HG03039 (cell line): ENCODE measurements at regions not wholly inside any gene's neighbourhood (a gene's known extent, or its start where the extent isn't known, plus 50 kb on each side); places are given as distances from the start of the nearest gene placed in this dataset.

Source experiments
- ATAC-seq: cut with Tn5 transposase; IDR thresholded peaks from one replicate; pipeline ENCODE4 v1.9.1; 2021; ENCODE audit warnings: mild to moderate bottlenecking, moderate library complexity; ENCODE audit not compliant: unreplicated experiment

DNA sequence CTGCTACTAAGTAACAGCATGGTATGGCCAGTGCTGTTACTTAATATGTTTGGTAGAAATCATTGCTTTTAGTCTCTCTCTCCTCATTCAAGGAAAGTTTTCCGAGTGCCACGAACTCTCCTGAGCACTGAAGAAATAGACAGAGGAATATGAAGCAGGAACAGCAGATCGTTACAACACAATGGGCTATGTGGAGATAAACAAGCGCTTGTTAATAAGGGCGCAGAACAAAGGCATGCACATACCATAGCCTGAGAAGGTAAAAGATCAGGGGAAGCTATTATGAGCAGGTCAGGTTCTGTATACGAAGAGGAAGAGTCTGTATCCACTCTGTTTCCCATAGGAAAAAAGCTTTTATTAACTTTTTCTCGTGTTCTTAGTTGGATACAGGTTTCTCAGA, 156.2 kb upstream of the CPNE8 start:
- ATAC-seq, result no peak

DNA sequence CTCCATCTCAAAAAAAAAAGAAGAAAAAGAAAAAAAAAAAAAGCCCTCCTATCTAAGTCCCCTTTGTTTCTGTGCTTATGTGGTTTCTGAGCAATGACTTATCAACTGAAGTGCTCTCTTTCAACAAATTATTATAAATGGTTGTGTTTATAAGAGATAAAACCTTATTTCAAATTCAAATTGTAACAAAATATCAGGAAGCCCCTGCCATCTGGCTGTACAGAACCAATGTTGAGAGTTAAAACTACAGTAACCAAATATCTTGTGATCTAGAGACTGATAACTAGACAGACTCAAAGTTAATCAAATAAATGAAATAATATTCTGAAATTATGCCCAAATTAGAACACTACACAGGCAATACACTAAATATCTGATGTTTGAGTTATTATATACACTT, 143.0 kb upstream of the CPNE8 start:
- no peak for ATAC-seq

DNA sequence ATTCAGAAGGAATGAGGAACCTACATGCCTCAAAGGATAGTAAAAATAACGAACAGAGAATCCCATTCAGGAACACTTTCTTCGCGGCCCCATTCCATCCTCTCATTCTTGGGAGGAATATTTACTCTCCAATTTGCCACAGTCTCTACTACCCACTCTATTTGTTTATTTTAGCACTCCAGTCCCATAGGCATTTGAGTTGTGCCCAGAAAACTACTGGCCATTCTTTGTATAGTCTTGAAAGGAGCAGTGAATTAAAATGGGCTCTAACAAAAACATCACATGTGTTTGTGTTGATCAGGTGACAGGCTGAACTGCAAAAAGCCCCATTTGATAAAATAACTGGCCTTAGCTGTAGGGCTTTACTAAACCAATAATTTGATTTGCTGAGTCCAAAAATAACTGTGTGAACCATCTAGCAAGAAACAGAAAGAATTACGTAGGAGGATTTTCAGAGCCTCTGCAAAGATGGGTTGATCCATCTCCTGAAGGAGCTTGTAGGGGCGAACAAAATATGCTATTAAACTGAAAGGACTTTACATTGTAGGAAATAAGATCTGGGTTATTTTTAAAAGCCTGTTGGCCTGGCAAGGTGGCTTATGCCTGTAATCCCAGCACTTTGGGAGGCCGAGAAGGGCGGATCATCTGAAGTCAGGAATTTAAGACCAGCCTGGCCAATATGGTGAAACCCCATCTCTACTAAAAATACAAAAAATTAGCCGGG, 142.3 kb upstream of the CPNE8 start:
- no peak for ATAC-seq

DNA sequence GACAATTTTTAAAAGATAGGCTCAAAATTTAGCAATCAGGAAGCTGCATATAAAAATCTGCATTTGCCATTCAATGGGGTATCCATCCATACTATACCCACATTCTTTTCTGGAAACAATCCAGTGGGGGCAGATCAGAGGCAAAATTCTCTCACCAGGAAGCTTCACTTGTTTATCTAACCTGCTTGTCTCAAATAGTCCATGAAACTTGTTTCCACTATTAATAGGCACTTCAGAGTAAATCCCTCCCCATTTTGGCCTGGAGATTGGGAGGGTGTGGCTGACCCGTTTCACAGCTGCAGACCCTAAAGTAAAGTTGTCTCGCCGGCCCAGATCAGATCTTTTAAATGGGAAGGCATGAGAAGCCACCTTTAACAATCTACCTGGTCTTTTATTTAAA, 139.4 kb upstream of the CPNE8 start:
- no peak for ATAC-seq

DNA sequence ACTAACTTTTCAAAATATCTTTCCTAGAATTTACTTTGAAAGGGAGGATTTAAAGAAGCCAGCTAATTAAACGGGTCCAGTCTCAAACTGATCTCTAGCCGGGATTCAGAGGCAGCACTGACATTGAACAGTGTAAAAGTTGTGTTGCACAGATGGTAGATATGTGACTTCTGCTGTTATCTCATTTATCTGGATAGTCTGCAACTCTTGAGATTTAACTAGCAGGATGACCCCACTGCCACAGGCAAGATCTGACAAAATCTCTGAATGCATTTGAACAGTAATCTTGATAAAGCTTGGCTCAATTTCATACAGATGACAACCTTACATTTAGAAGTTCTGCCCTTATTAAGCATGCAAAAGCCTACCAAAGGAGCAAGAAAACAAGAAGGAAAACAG, 138.0 kb upstream of the CPNE8 start:
- no peak for ATAC-seq

DNA sequence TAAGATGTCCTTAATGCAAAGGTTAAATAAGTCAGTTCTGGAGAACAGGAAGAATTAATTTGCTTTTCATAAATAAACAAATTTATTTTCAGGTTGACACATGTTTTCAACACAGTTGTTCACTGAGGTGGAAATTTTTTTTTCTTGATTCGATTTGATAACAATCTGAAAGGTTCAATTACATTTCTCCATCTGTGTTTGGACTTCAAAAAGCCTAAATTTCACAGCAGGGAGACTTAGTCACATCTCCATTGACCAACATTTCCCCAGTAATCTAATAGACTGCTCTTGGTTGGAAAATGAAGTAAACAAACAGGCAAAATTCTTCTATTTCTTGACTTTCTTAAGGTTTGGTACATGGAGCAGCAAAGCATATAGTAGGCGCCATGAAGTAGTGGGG, 134.9 kb upstream of the CPNE8 start:
- no peak for ATAC-seq

DNA sequence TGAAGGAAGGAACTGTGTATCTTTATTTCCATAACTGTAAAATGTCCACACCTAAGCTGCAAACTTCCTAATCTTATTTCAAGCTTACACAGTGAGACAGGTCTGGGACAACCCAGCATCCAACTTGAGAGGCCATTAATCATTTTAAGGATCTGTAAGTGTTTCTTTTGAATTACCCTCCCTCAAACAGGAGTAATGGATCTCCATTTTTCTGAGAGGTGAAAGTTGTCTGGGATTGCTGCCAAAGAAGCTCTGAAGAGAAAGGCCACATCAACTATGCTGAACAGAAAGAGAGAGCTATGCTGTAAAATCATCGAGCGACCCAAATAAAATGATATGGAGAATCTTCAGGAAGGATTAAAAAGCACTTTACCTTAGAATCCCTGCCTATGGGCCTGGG, 131.7 kb upstream of the CPNE8 start:
- no peak for ATAC-seq

DNA sequence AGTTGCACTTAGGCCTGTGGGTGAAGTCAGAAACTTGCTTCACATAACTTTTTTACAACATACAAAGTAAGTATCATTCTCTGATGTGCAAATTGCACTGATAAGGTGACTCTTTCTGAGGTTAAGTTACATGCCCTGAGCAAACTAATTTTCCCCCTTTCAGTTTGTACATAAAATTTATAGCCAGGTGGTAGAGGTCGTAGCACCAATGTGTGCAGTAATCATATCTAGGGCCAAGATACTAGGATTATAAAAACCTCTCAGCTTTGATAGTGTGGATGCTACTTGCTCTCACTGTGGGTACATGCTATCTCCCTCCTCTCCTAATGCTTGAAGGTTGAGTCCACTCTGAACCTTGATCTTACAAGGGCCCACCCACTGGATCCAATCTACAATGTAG, 130.7 kb upstream of the CPNE8 start:
- ATAC-seq, result no peak

DNA sequence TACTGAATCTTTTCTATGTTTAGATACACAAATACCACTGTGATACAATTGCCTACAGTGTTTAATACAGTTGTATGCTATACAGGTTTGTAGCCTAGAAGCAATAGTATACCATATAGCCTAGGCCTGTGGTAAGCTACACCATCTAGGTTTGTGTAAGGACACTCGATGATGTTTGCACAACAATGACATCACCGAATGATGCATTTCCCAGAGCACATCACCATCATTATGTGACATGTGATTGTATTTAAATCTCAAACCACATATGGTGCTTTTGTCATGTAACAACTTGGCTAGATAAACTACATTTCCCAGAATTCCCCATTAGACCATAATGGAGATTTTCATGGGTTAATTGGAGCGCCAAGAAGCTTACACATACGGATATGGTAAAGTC, 128.4 kb upstream of the CPNE8 start:
- no peak for ATAC-seq

DNA sequence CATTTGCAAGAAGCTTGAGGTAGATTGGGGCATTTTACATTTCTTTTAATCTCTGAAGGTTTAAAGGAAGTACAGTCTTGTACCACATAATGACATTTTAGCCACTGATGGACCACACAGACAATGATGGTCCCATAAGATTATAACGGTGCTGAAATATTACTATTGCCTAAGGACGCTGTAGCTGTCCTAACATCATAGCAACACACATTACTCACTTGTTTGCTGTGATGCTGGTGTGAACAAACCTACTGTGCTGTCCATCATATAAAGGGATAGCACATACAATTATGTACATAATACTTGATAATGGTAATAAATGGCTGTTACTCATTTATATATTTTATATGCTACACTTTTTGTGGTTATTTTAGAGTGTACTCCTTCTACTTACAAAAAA, 127.1 kb upstream of the CPNE8 start:
- no peak for ATAC-seq

DNA sequence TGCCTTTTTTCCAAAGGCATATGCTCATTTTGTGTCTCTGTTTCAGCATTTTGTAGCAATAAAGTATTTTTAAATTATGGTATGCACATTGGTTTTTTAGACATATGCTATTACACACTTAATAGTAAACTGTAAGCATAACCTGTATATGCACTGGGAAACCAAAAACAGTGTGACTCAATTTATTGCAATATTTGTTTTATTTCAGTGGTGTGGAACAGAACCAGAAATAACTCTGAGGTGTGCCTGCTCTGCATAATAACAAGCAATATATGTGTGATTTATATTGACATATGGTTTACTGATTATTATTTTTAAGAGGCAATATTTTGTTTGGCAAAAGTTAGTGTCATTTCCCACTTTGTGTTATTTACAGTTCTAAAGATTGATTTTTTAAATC, 126.6 kb upstream of the CPNE8 start:
- ATAC-seq, result no peak

DNA sequence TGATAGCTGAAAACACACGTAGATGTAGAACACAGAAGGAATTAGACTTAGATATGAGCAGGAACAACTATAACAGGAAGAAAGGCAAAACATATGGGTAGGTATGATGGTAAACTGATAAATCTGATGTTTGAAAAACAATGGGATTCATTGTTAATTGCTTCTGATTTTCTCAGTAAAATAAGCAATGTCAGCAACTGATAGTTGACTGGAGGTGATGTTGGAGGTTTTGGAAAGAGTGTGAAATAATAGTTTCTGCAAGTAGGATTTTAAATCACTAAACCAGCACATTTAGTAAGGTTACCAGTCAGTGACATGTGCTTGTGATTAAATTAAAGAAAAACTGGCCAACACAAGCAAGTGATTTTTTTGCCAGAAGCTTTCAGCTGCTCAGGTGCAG, 123.0 kb upstream of the CPNE8 start:
- no peak for ATAC-seq

DNA sequence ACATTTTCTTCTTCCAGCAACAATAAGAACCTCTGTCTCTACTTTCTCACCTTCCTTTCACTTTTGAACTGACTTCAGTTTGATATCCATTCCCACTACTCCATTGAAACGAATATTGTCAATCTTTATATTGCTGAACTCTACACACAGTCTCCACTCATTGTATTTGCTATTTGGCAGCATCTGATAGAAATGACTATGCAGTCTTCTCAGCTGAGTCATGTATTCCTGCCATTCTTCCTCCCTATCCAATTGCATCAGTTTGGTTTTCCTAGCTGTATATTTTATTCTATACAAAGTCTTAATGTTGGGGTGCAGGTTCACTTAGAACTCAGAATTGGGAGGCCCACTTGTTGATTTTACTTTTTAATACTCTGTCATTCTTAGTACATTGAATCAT, 107.5 kb upstream of the CPNE8 start:
- no peak for ATAC-seq

DNA sequence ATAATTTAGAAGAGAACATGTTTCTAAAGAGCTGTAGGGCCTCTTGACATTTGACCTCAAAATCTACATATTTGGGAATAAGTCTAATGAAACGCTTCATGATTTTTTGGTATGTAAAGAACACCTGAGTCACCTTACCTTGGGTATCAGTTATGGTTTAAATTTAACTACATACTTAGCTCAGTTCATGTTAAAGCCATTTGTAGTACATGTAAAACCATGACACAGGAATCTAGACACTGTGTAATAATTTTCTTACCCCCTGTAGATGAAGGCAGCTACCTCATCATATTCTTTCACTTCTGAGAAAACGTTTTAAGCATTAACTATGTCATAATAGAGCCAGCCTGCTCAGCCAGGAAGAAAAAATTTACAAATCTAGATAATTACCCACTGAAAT, 105.8 kb upstream of the CPNE8 start:
- no peak for ATAC-seq

DNA sequence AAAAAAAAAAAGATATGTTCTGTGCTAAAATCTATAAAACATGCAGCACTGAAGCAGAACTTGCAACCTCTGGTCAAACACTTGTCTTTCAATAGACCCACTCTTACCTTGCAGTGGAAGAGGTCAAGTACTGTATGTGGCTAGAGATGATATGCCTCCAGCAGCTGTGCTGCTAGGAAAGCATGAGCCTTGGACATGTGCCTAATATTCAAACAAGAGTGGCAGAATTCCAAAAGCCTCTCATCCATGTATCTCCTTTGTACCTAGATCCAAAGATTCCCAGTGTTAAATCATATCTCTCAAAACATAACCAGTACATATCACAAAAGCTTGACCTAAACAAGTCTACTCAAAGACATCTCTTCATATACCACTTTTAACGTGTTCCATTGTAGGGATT, 105.0 kb upstream of the CPNE8 start:
- no peak for ATAC-seq

DNA sequence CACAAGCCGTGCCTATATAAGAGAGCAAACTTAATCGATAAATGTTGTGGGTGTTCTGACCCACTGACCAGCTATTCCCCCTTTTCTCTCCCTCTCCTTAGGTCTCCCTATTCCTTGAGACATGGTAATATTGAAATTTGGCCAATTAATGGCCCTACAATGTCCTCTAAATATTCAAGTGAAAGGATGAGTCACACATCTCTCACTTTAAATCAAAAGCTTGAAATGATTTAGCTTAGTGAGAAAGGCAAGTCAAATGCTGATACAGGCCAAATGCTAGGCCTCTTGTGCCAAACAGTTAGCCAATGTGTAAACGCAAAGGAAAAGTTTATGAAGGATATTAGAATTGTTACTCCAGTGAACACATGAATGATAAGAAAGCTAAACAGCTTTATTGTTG, 102.2 kb upstream of the CPNE8 start:
- no peak for ATAC-seq

DNA sequence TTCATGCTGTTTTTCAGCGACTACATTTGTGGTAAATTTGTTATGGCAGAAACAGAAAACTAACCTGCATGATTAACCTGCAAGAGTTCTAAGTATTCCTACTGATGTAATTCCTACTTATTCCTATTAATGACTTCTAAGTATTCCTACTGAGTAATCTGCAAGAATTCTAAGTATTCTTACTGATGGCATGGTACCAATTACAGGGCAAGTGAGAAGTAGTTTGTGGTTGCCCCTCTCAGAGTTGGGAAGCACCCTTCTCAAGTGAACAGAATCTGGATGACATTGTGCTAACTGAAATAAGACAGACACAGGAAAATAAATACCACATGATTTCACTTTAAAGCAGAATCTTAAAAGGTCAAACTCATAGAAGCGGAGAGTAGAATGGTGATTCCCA, 100.9 kb upstream of the CPNE8 start:
- ATAC-seq, result no peak

DNA sequence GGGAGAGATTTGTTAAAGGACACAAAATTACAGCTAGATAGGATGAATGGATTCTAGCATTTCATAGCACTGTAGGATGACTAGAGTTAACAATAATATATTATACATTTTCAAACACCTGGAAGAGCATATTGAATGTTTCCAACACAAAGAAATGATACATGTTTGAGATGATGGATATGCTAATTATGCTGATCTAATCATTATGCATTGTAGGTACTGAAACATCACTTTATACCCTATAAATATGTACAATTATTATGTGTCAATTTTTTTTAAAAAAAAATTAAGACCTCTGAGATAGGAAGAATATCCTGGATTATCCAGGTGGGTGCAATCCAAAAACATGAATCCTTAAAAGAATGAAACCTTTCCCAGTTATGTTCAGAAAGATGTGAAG, 100.3 kb upstream of the CPNE8 start:
- no peak for ATAC-seq

DNA sequence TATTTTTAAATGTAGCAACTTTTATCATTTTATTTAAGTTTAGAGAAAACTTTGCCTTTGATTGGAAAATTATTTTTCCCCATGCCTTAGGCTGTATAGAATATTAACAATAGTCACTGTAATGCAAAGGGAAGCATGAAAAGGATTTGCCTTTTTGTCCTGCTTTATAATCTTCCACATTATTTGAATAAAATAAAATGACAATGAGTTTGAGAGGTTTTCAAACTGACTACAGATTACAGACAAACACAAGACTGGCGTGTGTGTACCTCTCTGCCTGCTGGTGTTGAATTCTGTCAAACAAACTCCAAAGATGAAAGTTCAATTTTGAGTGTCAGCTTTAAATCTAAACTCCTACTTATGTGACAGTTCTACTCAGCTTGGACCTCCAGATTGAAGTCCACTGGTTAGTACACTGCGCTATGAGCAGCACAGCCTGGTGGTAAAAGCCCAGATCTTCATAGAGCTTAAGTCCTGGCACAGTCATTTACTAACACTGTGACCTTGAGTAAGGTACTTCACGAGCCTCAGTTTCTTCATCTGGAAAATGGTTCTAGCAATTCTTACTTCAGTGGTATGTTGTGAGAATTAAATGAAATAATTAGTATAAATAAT, 98.3 kb upstream of the CPNE8 start:
- ATAC-seq, result no peak

DNA sequence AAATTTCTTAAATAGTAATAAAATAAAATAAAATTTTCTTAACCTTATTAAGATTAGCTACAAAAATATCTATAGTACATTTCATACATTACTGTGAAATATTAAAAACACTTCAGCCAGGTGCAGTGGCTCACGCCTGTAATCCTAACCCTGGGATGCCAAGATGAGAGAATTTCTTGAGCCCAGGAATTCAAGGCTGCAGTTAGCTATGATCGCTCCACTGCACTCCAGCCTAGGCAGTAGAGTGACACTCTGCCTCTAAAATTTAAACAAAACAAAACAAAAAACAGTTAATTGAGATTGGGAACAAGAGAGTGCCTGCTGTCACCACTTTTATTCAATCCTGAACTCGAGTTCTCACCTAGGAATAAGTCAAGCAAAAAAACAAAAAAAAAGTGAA, 95.0 kb upstream of the CPNE8 start:
- no peak for ATAC-seq

DNA sequence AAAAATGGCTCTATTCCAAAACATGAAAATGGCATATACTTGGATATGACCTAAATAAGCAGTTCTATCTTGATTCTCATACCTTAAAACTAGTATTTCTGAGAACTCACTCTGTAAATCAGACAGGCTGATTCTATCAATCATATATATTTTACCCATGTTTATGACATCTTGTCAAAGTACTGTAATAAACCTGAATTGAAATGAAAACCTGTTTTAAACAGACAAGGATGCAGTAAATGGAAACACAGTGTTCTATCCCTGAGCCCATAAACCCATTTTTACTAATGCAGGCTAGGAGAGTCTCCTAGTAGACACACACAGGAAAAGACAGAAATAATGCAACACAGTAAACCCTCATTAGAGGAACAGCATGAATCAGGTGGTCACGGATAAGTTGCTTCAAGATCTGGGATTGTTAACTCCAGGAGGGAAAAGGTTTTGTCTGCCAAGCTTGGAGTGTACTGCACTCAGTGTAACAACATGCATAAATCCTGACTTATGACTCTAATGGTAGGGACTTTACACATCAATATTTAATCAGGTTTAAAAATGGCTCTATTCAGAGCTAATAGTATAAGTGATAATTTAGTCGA, 93.6 kb upstream of the CPNE8 start:
- no peak for ATAC-seq

DNA sequence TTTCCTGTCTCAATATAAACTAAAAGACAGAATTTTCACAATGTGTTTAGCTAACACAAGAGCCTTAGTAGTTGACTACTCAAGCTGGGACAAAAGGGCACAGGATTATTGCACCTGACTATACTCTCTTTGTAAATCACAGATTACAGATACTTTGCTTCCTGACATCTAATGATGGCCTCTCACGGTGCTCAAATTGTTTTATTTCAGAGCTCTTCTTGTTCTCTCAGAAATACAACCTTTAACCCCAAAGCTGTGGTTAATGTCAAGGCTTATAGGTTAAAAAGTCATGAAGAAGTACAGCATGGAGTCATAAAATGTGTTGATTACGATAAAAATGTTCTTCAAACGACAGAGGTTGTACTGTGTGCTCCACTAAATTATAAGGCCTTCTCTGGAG, 89.9 kb upstream of the CPNE8 start:
- no peak for ATAC-seq

DNA sequence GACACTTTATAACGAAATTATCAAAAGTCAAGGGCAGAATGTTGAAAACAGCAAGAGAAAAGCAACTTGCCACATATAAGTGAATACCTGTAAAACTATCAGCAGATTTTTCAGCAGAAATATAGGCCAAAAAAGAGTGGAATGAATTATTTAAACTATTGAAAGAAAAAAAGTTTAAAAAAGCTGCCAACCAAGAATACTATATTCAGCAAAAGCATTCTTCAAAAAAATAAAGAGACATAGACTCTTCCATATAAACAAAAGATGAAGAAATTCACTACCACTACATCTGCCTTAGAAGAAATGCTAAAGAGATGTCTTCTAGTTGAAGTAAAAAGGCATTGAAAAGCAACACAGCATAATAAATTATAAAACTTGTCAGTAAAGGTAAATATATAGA, 80.6 kb upstream of the CPNE8 start:
- ATAC-seq, result no peak
